ENCODE measurements at regions not wholly inside any gene's neighbourhood (a gene's known extent, or its start where the extent isn't known, plus 50 kb on each side); places are given as distances from the start of the nearest gene placed in this dataset.

GRCh38 chr7:45417735-45418134 is 156.4 kb upstream of the ADCY1 start:
- no peaks in the 10 kb centered on the region for H3K36me3 ChIP-seq (ENCODE audit: control insufficient read depth, insufficient read depth, low read length)
- H3K4me3 ChIP-seq (replicated peaks in 1 of 4; ENCODE audit: control extremely low read depth in 1 of 4, insufficient read depth in 1 of 4, low read depth in 3 of 4, low read length in 4 of 4): no peak overlapping the region
- no peak overlapping the region for H3K4me2 ChIP-seq (ENCODE audit: extremely low read depth, insufficient read depth, low read length)
- no peak overlapping the region for H3K9ac ChIP-seq (ENCODE audit: insufficient read depth, low read length)
- no peak overlapping the region for H2AFZ ChIP-seq (ENCODE audit: low read length)
- H3K27me3 ChIP-seq (ENCODE audit: control insufficient read depth, insufficient read depth, low read length): no peaks in the 10 kb centered on the region
- DNase-seq (ENCODE audit: low read depth in 2 of 2): no peak
- TF ChIP-seq EZH2 (IDR thresholded peaks at IDR 0.05; ENCODE audit: low read length, missing control alignments) (no peak), CTCF (conservative IDR thresholded peaks at IDR 0.05 in 1 of 2, IDR thresholded peaks at IDR 0.05 in 1 of 2; ENCODE audit: low read depth in 1 of 2, low read length in 2 of 2) (no peak)
- no peaks in the 10 kb centered on the region for H3K4me1 ChIP-seq (ENCODE audit: control insufficient read depth, extremely low read depth, insufficient read depth, low read length)
- H4K20me1 ChIP-seq (ENCODE audit: control insufficient read depth, extremely low read depth, insufficient read depth, low read length): no peaks in the 10 kb centered on the region
- H3K27ac ChIP-seq (ENCODE audit: insufficient read depth, low read length): no peak overlapping the region
- no peaks in the 10 kb centered on the region for H3K79me2 ChIP-seq (ENCODE audit: control insufficient read depth, insufficient read depth, low read length)
- no peaks in the 10 kb centered on the region for H3K9me3 ChIP-seq (ENCODE audit: control insufficient read depth, insufficient read depth, low read depth, low read length)

GRCh38 chr7:45420843-45421495 is 153.2 kb upstream of the ADCY1 start:
- Histone ChIP-seq H2AFZ (ENCODE audit: low read length) (no peak overlapping the region), H3K4me1 (ENCODE audit: control insufficient read depth, extremely low read depth, insufficient read depth, low read length) (no peaks in the 10 kb centered on the region), H3K27me3 (ENCODE audit: control insufficient read depth, insufficient read depth, low read length) (no peaks in the 10 kb centered on the region), H4K20me1 (ENCODE audit: control insufficient read depth, extremely low read depth, insufficient read depth, low read length) (no peaks in the 10 kb centered on the region), H3K9ac (ENCODE audit: insufficient read depth, low read length) (no peak overlapping the region), H3K4me3 (replicated peaks in 1 of 4; ENCODE audit: control extremely low read depth in 1 of 4, insufficient read depth in 1 of 4, low read depth in 3 of 4, low read length in 4 of 4) (no peak overlapping the region), H3K27ac (ENCODE audit: insufficient read depth, low read length) (no peak overlapping the region), H3K4me2 (ENCODE audit: extremely low read depth, insufficient read depth, low read length) (no peak overlapping the region), H3K9me3 (ENCODE audit: control insufficient read depth, insufficient read depth, low read depth, low read length) (no peaks in the 10 kb centered on the region), H3K36me3 (ENCODE audit: control insufficient read depth, insufficient read depth, low read length) (no peaks in the 10 kb centered on the region), H3K79me2 (ENCODE audit: control insufficient read depth, insufficient read depth, low read length) (no peaks in the 10 kb centered on the region)
- TF ChIP-seq EZH2 (IDR thresholded peaks at IDR 0.05; ENCODE audit: low read length, missing control alignments) (no peak), CTCF (conservative IDR thresholded peaks at IDR 0.05 in 1 of 2, IDR thresholded peaks at IDR 0.05 in 1 of 2; ENCODE audit: low read depth in 1 of 2, low read length in 2 of 2) (no peak)
- DNase-seq (ENCODE audit: low read depth in 2 of 2): peak; percentile 58 to 66

GRCh38 chr7:45421806-45422205 is 152.4 kb upstream of the ADCY1 start:
- Histone ChIP-seq H3K9me3 (ENCODE audit: control insufficient read depth, insufficient read depth, low read depth, low read length) (no peaks in the 10 kb centered on the region), H4K20me1 (ENCODE audit: control insufficient read depth, extremely low read depth, insufficient read depth, low read length) (no peaks in the 10 kb centered on the region), H3K4me1 (ENCODE audit: control insufficient read depth, extremely low read depth, insufficient read depth, low read length) (no peaks in the 10 kb centered on the region), H3K9ac (ENCODE audit: insufficient read depth, low read length) (no peak overlapping the region), H3K27ac (ENCODE audit: insufficient read depth, low read length) (no peak overlapping the region), H3K27me3 (ENCODE audit: control insufficient read depth, insufficient read depth, low read length) (no peaks in the 10 kb centered on the region), H3K36me3 (ENCODE audit: control insufficient read depth, insufficient read depth, low read length) (no peaks in the 10 kb centered on the region), H3K79me2 (ENCODE audit: control insufficient read depth, insufficient read depth, low read length) (no peaks in the 10 kb centered on the region), H3K4me2 (ENCODE audit: extremely low read depth, insufficient read depth, low read length) (no peak overlapping the region), H2AFZ (ENCODE audit: low read length) (no peak overlapping the region), H3K4me3 (replicated peaks in 1 of 4; ENCODE audit: control extremely low read depth in 1 of 4, insufficient read depth in 1 of 4, low read depth in 3 of 4, low read length in 4 of 4) (no peak overlapping the region)
- DNase-seq (ENCODE audit: low read depth in 2 of 2): peak in 1 of 2 donors; percentile 9
- TF ChIP-seq EZH2 (IDR thresholded peaks at IDR 0.05; ENCODE audit: low read length, missing control alignments): no peak
- TF ChIP-seq CTCF (conservative IDR thresholded peaks at IDR 0.05 in 1 of 2, IDR thresholded peaks at IDR 0.05 in 1 of 2; ENCODE audit: low read depth in 1 of 2, low read length in 2 of 2): no peak

All from fibroblast of lung (primary cell).